ENCODE measurements at regions not wholly inside any gene's neighbourhood (a gene's known extent, or its start where the extent isn't known, plus 50 kb on each side); places are given as distances from the start of the nearest gene placed in this dataset.

DNA sequence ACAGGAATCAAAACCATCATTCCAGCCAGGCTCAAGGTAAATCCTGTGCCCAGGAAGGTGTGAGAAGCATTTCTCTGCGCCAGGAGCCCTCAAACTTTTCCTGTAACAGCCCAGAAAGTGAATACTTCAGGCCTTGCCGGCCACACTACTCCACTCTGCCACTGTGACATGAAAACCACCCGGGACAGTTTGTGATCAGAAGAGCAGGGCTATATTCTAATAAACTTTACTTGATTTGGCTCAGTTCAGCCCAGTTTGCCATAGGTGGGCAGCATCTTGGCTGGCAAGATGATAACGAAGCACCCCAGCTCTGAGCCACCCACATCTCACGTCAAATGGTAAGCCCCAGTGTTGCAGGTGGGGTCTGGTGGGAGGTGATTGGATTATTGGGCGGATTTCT lies 249.4 kb downstream of the DLL1 start:
- no peak overlapping the region for H2BK15ac ChIP-seq (ENCODE audit: low read depth, poor library complexity, severe bottlenecking)
- H3K79me1 ChIP-seq (replicated peaks; ENCODE audit: low read length, poor library complexity, severe bottlenecking): no peaks in the 10 kb centered on the region

DNA sequence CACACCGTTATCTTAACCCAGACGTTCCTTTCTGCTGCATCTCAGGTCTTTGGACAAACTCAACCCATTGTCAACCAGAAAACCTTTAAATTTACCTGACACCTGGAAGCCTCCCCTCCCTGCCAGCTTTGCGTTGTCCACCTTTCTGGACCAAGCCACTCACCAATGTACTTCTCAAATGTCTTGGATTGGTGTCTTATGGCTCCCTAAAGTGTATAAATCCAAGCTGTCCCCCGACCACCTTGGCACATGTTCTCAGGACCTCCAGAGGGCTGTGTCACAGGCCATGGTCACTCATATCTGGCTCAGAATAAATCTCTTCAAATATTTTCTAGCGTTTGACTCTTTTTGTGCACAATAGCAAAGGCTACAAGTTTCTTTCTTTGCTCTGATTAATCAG lies 250.0 kb downstream of the DLL1 start:
- H3K14ac ChIP-seq (ENCODE audit: low read length in 2 of 2): no peak overlapping the region
- no peak overlapping the region for H2AFZ ChIP-seq (ENCODE audit: low read depth, low read length)
- no peak overlapping the region for H2BK120ac ChIP-seq (ENCODE audit: low read depth, low read length)
- no peaks in the 10 kb centered on the region for H3K36me3 ChIP-seq (ENCODE audit: control insufficient read depth in 1 of 2, insufficient read depth in 2 of 2, low read depth in 1 of 2, low read length in 2 of 2)
- no peak overlapping the region for H3K4me2 ChIP-seq (ENCODE audit: low read length, poor library complexity, severe bottlenecking)
- no peak overlapping the region for H3K27ac ChIP-seq (ENCODE audit: low read length, poor library complexity, severe bottlenecking)
- DNase-seq: no peak
- H3K4me1 ChIP-seq (ENCODE audit: control insufficient read depth, insufficient read depth, low read depth, low read length): peaks cover 2% of the 10 kb centered on the region
- no peak overlapping the region for H4K8ac ChIP-seq (ENCODE audit: low read length)
- H3K9ac ChIP-seq (ENCODE audit: low read length): no peak overlapping the region
- H2AK5ac ChIP-seq (ENCODE audit: low read length, severe bottlenecking): no peak overlapping the region
- H2BK15ac ChIP-seq (ENCODE audit: low read depth, poor library complexity, severe bottlenecking): no peak overlapping the region
- H3K79me1 ChIP-seq (replicated peaks; ENCODE audit: low read length, poor library complexity, severe bottlenecking): no peaks in the 10 kb centered on the region
- H2BK12ac ChIP-seq (ENCODE audit: low read length in 2 of 2): no peak overlapping the region
- WGBS: 77% methylated on average over 5 of the region's 5 CpGs
- H3K23ac ChIP-seq (ENCODE audit: low read length in 2 of 2): no peak overlapping the region
- H3K9me3 ChIP-seq (ENCODE audit: control insufficient read depth, low read length): no peaks in the 10 kb centered on the region
- H3K4ac ChIP-seq (ENCODE audit: low read depth in 1 of 2, low read length in 2 of 2): no peak overlapping the region
- H3K27me3 ChIP-seq (ENCODE audit: control insufficient read depth in 1 of 2, insufficient read depth in 1 of 2, low read length in 2 of 2): peaks cover 0 to 7% of the 10 kb centered on the region in 2 experiments
- H3K18ac ChIP-seq (ENCODE audit: low read depth in 1 of 2, low read length in 2 of 2): no peak overlapping the region
- no peak overlapping the region for H3K4me3 ChIP-seq (ENCODE audit: insufficient read depth in 1 of 2, low read depth in 1 of 2, low read length in 2 of 2)
- H2BK5ac ChIP-seq (ENCODE audit: low read depth, low read length, poor library complexity, severe bottlenecking): no peak overlapping the region
- no peak overlapping the region for H4K91ac ChIP-seq (ENCODE audit: low read length)

More for the DNA sequence above, 249.4 kb downstream of the DLL1 start:
- WGBS: 52% methylated on average over 5 of the region's 6 CpGs
- H2AK5ac ChIP-seq (ENCODE audit: low read length, severe bottlenecking): no peak overlapping the region
- H3K27ac ChIP-seq (ENCODE audit: low read length, poor library complexity, severe bottlenecking): no peak overlapping the region
- H2BK12ac ChIP-seq (ENCODE audit: low read length in 2 of 2): no peak overlapping the region
- H4K8ac ChIP-seq (ENCODE audit: low read length): no peak overlapping the region
- no peak for DNase-seq
- no peak overlapping the region for H4K91ac ChIP-seq (ENCODE audit: low read length)
- H3K4ac ChIP-seq (ENCODE audit: low read depth in 1 of 2, low read length in 2 of 2): no peak overlapping the region
- H3K27me3 ChIP-seq (ENCODE audit: control insufficient read depth in 1 of 2, insufficient read depth in 1 of 2, low read length in 2 of 2): peaks cover 0 to 12% of the 10 kb centered on the region in 2 experiments
- H3K18ac ChIP-seq (ENCODE audit: low read depth in 1 of 2, low read length in 2 of 2): no peak overlapping the region
- no peak overlapping the region for H2BK5ac ChIP-seq (ENCODE audit: low read depth, low read length, poor library complexity, severe bottlenecking)
- no peak overlapping the region for H3K4me3 ChIP-seq (ENCODE audit: insufficient read depth in 1 of 2, low read depth in 1 of 2, low read length in 2 of 2)
- H3K9me3 ChIP-seq (ENCODE audit: control insufficient read depth, low read length): no peaks in the 10 kb centered on the region
- no peaks in the 10 kb centered on the region for H3K36me3 ChIP-seq (ENCODE audit: control insufficient read depth in 1 of 2, insufficient read depth in 2 of 2, low read depth in 1 of 2, low read length in 2 of 2)
- no peak overlapping the region for H2AFZ ChIP-seq (ENCODE audit: low read depth, low read length)
- H3K23ac ChIP-seq (ENCODE audit: low read length in 2 of 2): no peak overlapping the region
- H3K4me2 ChIP-seq (ENCODE audit: low read length, poor library complexity, severe bottlenecking): no peak overlapping the region
- no peak overlapping the region for H2BK120ac ChIP-seq (ENCODE audit: low read depth, low read length)
- H3K9ac ChIP-seq (ENCODE audit: low read length): no peak overlapping the region
- H3K4me1 ChIP-seq (ENCODE audit: control insufficient read depth, insufficient read depth, low read depth, low read length): peaks cover 2% of the 10 kb centered on the region
- H3K14ac ChIP-seq (ENCODE audit: low read length in 2 of 2): no peak overlapping the region

DNA sequence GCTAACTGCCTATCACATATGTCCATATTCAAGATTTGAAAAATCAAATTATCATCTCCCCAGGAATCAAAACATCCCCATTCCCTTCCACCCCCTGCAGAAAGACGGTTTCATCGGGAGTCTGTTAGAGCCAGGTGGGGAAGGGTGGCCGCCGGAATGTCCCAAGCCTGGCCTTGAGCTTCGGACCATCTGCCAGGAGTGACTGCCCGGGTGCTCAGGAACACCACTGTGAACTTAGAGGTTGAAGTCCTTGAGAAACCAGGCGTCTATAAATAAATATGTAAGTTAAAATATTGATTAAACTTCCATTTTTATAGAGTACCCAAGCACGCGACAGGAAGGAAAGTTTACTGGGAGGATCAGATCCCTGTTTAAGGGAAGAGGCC lies 250.8 kb downstream of the DLL1 start:
- 90% methylated on average over 6 of the region's 9 CpGs for WGBS
- H3K9me3 ChIP-seq (ENCODE audit: control insufficient read depth, low read length): no peaks in the 10 kb centered on the region
- no peak overlapping the region for H3K4me3 ChIP-seq (ENCODE audit: insufficient read depth in 1 of 2, low read depth in 1 of 2, low read length in 2 of 2)
- no peak overlapping the region for H3K27ac ChIP-seq (ENCODE audit: low read length, poor library complexity, severe bottlenecking)
- no peak overlapping the region for H2AK5ac ChIP-seq (ENCODE audit: low read length, severe bottlenecking)
- H3K36me3 ChIP-seq (ENCODE audit: control insufficient read depth in 1 of 2, insufficient read depth in 2 of 2, low read depth in 1 of 2, low read length in 2 of 2): no peaks in the 10 kb centered on the region
- no peak overlapping the region for H3K14ac ChIP-seq (ENCODE audit: low read length in 2 of 2)
- H3K18ac ChIP-seq (ENCODE audit: low read depth in 1 of 2, low read length in 2 of 2): no peak overlapping the region
- no peak overlapping the region for H4K91ac ChIP-seq (ENCODE audit: low read length)
- H2AFZ ChIP-seq (ENCODE audit: low read depth, low read length): no peak overlapping the region
- H2BK12ac ChIP-seq (ENCODE audit: low read length in 2 of 2): no peak overlapping the region
- no peak overlapping the region for H2BK15ac ChIP-seq (ENCODE audit: low read depth, poor library complexity, severe bottlenecking)
- no peak overlapping the region for H4K8ac ChIP-seq (ENCODE audit: low read length)
- no peak overlapping the region for H3K4ac ChIP-seq (ENCODE audit: low read depth in 1 of 2, low read length in 2 of 2)
- H3K4me1 ChIP-seq (ENCODE audit: control insufficient read depth, insufficient read depth, low read depth, low read length): peaks cover 2% of the 10 kb centered on the region
- no peak for DNase-seq
- H3K4me2 ChIP-seq (ENCODE audit: low read length, poor library complexity, severe bottlenecking): no peak overlapping the region
- H2BK120ac ChIP-seq (ENCODE audit: low read depth, low read length): no peak overlapping the region
- H3K79me1 ChIP-seq (replicated peaks; ENCODE audit: low read length, poor library complexity, severe bottlenecking): no peaks in the 10 kb centered on the region
- H3K23ac ChIP-seq (ENCODE audit: low read length in 2 of 2): no peak overlapping the region
- H3K27me3 ChIP-seq (ENCODE audit: control insufficient read depth in 1 of 2, insufficient read depth in 1 of 2, low read length in 2 of 2): peaks cover 0 to 7% of the 10 kb centered on the region in 2 experiments
- H2BK5ac ChIP-seq (ENCODE audit: low read depth, low read length, poor library complexity, severe bottlenecking): no peak overlapping the region
- H3K9ac ChIP-seq (ENCODE audit: low read length): no peak overlapping the region

DNA sequence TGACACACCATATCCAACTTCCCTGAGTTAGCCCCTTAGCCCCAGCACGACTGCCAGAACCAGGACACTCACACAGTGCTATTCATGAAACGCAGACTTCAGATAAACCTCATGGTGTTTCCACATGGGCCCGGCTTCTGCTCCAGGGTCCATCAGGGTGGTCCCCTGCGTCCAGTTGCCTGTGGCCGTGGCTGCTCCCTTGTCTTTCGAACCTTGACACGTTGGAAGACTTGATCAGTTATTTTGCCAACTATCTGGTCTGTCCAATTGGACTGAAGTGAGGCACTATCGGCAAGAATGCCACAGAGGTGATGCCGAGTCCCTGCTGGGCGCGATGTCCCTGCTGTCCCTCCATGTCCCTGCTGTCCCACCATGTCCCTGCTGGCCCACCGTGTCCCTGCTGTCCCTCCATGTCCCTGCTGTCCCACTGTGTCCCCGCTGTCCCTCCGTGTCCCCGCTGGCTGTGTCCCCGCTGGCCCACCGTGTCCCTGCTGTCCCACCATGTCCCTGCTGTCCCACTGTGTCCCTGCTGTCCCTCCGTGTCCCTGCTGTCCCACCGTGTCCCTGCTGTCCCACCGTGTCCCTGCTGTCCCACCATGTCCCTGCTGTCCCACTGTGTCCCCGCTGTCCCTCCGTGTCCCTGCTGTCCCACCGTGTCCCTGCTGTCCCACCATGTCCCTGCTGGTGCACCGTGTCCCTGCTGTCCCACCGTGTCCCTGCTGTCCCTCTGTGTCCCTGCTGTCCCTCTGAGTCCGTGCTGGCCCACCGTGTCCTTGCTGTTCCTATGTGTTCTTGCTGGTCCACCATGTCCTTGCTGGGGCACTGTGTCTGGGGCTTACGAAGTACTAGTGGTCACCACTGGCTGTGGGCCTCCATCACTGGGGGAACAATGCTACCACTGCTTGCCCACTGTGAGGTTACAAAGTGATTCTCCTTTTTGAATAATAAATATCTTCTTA lies 251.4 kb downstream of the DLL1 start:
- H2AK5ac ChIP-seq (ENCODE audit: low read length, severe bottlenecking): no peak overlapping the region
- no peaks in the 10 kb centered on the region for H3K9me3 ChIP-seq (ENCODE audit: control insufficient read depth, low read length)
- peaks cover 2% of the 10 kb centered on the region for H3K4me1 ChIP-seq (ENCODE audit: control insufficient read depth, insufficient read depth, low read depth, low read length)
- H3K79me1 ChIP-seq (replicated peaks; ENCODE audit: low read length, poor library complexity, severe bottlenecking): no peaks in the 10 kb centered on the region
- H2BK15ac ChIP-seq (ENCODE audit: low read depth, poor library complexity, severe bottlenecking): no peak overlapping the region
- H3K18ac ChIP-seq (ENCODE audit: low read depth in 1 of 2, low read length in 2 of 2): no peak overlapping the region
- no peak overlapping the region for H3K14ac ChIP-seq (ENCODE audit: low read length in 2 of 2)
- peak overlapping the region; percentile 18 for H2AFZ ChIP-seq (ENCODE audit: low read depth, low read length)
- 79% methylated on average over 26 of the region's 28 CpGs for WGBS
- no peak overlapping the region for H3K27ac ChIP-seq (ENCODE audit: low read length, poor library complexity, severe bottlenecking)
- no peak overlapping the region for H3K9ac ChIP-seq (ENCODE audit: low read length)
- no peak overlapping the region for H4K8ac ChIP-seq (ENCODE audit: low read length)
- H2BK5ac ChIP-seq (ENCODE audit: low read depth, low read length, poor library complexity, severe bottlenecking): no peak overlapping the region
- no peak overlapping the region for H3K23ac ChIP-seq (ENCODE audit: low read length in 2 of 2)
- H3K36me3 ChIP-seq (ENCODE audit: control insufficient read depth in 1 of 2, insufficient read depth in 2 of 2, low read depth in 1 of 2, low read length in 2 of 2): no peaks in the 10 kb centered on the region
- H3K4ac ChIP-seq (ENCODE audit: low read depth in 1 of 2, low read length in 2 of 2): no peak overlapping the region
- H2BK12ac ChIP-seq (ENCODE audit: low read length in 2 of 2): no peak overlapping the region
- peaks cover 0 to 2% of the 10 kb centered on the region in 2 experiments for H3K27me3 ChIP-seq (ENCODE audit: control insufficient read depth in 1 of 2, insufficient read depth in 1 of 2, low read length in 2 of 2)
- no peak overlapping the region for H3K4me3 ChIP-seq (ENCODE audit: insufficient read depth in 1 of 2, low read depth in 1 of 2, low read length in 2 of 2)
- DNase-seq: no peak
- H2BK120ac ChIP-seq (ENCODE audit: low read depth, low read length): no peak overlapping the region
- H3K4me2 ChIP-seq (ENCODE audit: low read length, poor library complexity, severe bottlenecking): no peak overlapping the region
- H4K91ac ChIP-seq (ENCODE audit: low read length): no peak overlapping the region

Measured in mesenchymal stem cell (in vitro differentiated cells and primary cell).